ENCODE measurements at regions not wholly inside any gene's neighbourhood (a gene's known extent, or its start where the extent isn't known, plus 50 kb on each side); places are given as distances from the start of the nearest gene placed in this dataset.

GRCh38 chr3:182388506-182388905 is 404.8 kb upstream of the ATP11B start:
- Histone ChIP-seq H3K9ac (no peak overlapping the region), H3K79me2 (ENCODE audit: insufficient read depth) (no peaks in the 10 kb centered on the region), H3K4me3 (no peak overlapping the region), H3K27ac (no peak overlapping the region), H3F3A (ENCODE audit: insufficient read depth) (no peaks in the 10 kb centered on the region), H3K9me3 (ENCODE audit: low read depth) (no peaks in the 10 kb centered on the region), H3K4me1 (ENCODE audit: insufficient read depth) (no peaks in the 10 kb centered on the region), H3K36me3 (ENCODE audit: low read depth) (no peaks in the 10 kb centered on the region), H4K20me1 (ENCODE audit: insufficient read depth) (no peaks in the 10 kb centered on the region), H3K27me3 (replicated peaks; ENCODE audit: insufficient read depth) (no peaks in the 10 kb centered on the region), H2AFZ (no peak overlapping the region), H3K4me2 (ENCODE audit: unreplicated experiment) (no peak overlapping the region), H3K9me2 (ENCODE audit: insufficient read depth) (no peaks in the 10 kb centered on the region)
- WGBS, 2 experiments (ENCODE audit: low coverage in 1 of 2, low lambda C conversion rate in 2 of 2, missing lambda C conversion rate in 2 of 2), result 22 to 26% methylated on average over 1 of the region's 1 CpG
- no peak for TF ChIP-seq EZH2 (IDR thresholded peaks at IDR 0.05; ENCODE audit: insufficient read depth, poor library complexity, severe bottlenecking)
- no peak for TF ChIP-seq EZH2phosphoT487 (IDR thresholded peaks at IDR 0.05; ENCODE audit: insufficient read depth, low read depth)
- in situ Hi-C loops (cut with MboI), result no loop called here
- no peak for DNase-seq

DNA sequence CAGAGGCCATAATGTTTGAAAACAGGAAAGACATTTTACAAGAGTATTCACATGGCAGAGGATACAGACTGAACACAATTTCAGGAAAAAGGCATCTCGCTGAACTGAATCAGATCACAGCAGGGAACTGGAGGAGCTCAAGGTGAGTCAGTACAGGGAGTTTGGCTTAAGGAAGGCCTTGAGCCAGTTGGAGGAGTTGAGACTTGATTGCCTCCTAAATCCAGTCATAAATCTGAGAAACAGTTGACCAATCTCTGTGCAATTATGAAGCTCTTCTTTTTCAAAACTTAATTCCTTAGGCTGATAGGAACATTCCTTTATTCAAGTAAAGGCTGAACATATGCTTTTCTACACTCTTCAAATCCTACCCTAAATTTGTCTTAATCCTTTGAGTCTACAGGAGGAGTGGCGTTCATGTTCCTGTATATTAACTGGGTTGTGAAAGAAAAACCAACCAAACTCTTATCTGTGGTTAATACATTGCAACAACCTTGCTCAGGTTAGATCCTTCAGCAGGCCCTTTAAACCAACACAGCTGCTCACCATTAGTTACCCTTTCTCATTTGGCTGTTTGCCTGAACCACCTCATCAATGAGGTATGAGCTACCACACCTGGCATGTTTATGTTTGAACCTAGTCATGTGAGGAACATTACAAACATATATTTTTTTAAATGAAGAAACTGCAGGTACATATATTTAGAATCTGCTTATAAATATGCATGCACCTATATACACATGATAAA is 404.1 kb upstream of the ATP11B start:
- in situ Hi-C loops (cut with MboI), result no loop called here
- Histone ChIP-seq H3K4me1 (ENCODE audit: insufficient read depth) (no peaks in the 10 kb centered on the region), H3F3A (ENCODE audit: insufficient read depth) (no peaks in the 10 kb centered on the region), H3K4me2 (ENCODE audit: unreplicated experiment) (no peak overlapping the region), H3K27ac (no peak overlapping the region), H3K36me3 (ENCODE audit: low read depth) (no peaks in the 10 kb centered on the region), H3K79me2 (ENCODE audit: insufficient read depth) (no peaks in the 10 kb centered on the region), H3K27me3 (replicated peaks; ENCODE audit: insufficient read depth) (no peaks in the 10 kb centered on the region), H3K9me2 (ENCODE audit: insufficient read depth) (no peaks in the 10 kb centered on the region), H3K9me3 (ENCODE audit: low read depth) (no peaks in the 10 kb centered on the region), H3K9ac (no peak overlapping the region), H3K4me3 (no peak overlapping the region), H2AFZ (no peak overlapping the region), H4K20me1 (ENCODE audit: insufficient read depth) (no peaks in the 10 kb centered on the region)
- no peak for DNase-seq
- WGBS, 2 experiments (ENCODE audit: low coverage in 1 of 2, low lambda C conversion rate in 2 of 2, missing lambda C conversion rate in 2 of 2), result 19 to 20% methylated on average over 2 of the region's 2 CpGs
- TF ChIP-seq EZH2phosphoT487 (IDR thresholded peaks at IDR 0.05; ENCODE audit: insufficient read depth, low read depth) (no peak), EZH2 (IDR thresholded peaks at IDR 0.05; ENCODE audit: insufficient read depth, poor library complexity, severe bottlenecking) (no peak)

GRCh38 chr3:182390421-182390820 is 402.9 kb upstream of the ATP11B start:
- no peak overlapping the region for H3K27ac ChIP-seq
- no peaks in the 10 kb centered on the region for H3K79me2 ChIP-seq (ENCODE audit: insufficient read depth)
- no peaks in the 10 kb centered on the region for H3F3A ChIP-seq (ENCODE audit: insufficient read depth)
- DNase-seq, result no peak
- H3K4me1 ChIP-seq (ENCODE audit: insufficient read depth), result no peaks in the 10 kb centered on the region
- in situ Hi-C loops (cut with MboI), result no loop called here
- no peak overlapping the region for H3K4me2 ChIP-seq (ENCODE audit: unreplicated experiment)
- H3K27me3 ChIP-seq (replicated peaks; ENCODE audit: insufficient read depth), result no peaks in the 10 kb centered on the region
- 13% methylated on average over 7 of the region's 7 CpGs for WGBS, 2 experiments (ENCODE audit: low coverage in 1 of 2, low lambda C conversion rate in 2 of 2, missing lambda C conversion rate in 2 of 2)
- TF ChIP-seq EZH2phosphoT487 (IDR thresholded peaks at IDR 0.05; ENCODE audit: insufficient read depth, low read depth) (no peak), EZH2 (IDR thresholded peaks at IDR 0.05; ENCODE audit: insufficient read depth, poor library complexity, severe bottlenecking) (no peak)
- no peaks in the 10 kb centered on the region for H3K9me3 ChIP-seq (ENCODE audit: low read depth)
- no peak overlapping the region for H2AFZ ChIP-seq
- H3K9me2 ChIP-seq (ENCODE audit: insufficient read depth), result no peaks in the 10 kb centered on the region
- no peak overlapping the region for H3K9ac ChIP-seq
- no peak overlapping the region for H3K4me3 ChIP-seq
- H3K36me3 ChIP-seq (ENCODE audit: low read depth), result no peaks in the 10 kb centered on the region
- no peaks in the 10 kb centered on the region for H4K20me1 ChIP-seq (ENCODE audit: insufficient read depth)

- DNase-seq, result no peak
- no peaks in the 10 kb centered on the region for H3K9me2 ChIP-seq (ENCODE audit: insufficient read depth)
- H3K36me3 ChIP-seq (ENCODE audit: low read depth), result no peaks in the 10 kb centered on the region
- H3K79me2 ChIP-seq (ENCODE audit: insufficient read depth), result no peaks in the 10 kb centered on the region
- no peak overlapping the region for H3K4me2 ChIP-seq (ENCODE audit: unreplicated experiment)
- no peak for TF ChIP-seq EZH2phosphoT487 (IDR thresholded peaks at IDR 0.05; ENCODE audit: insufficient read depth, low read depth)
- TF ChIP-seq EZH2 (IDR thresholded peaks at IDR 0.05; ENCODE audit: insufficient read depth, poor library complexity, severe bottlenecking), result no peak
- H2AFZ ChIP-seq, result no peak overlapping the region
- in situ Hi-C loops (cut with MboI), result no loop called here
- no peaks in the 10 kb centered on the region for H3K4me1 ChIP-seq (ENCODE audit: insufficient read depth)
- no peaks in the 10 kb centered on the region for H4K20me1 ChIP-seq (ENCODE audit: insufficient read depth)
- no peaks in the 10 kb centered on the region for H3K27me3 ChIP-seq (replicated peaks; ENCODE audit: insufficient read depth)
- H3F3A ChIP-seq (ENCODE audit: insufficient read depth), result no peaks in the 10 kb centered on the region
- H3K9me3 ChIP-seq (ENCODE audit: low read depth), result no peaks in the 10 kb centered on the region
- H3K27ac ChIP-seq, result no peak overlapping the region
- H3K9ac ChIP-seq, result no peak overlapping the region
- H3K4me3 ChIP-seq, result no peak overlapping the region
- WGBS, 2 experiments (ENCODE audit: low coverage in 1 of 2, low lambda C conversion rate in 2 of 2, missing lambda C conversion rate in 2 of 2), result 12 to 22% methylated on average over 4 of the region's 4 CpGs
These were observed 400.9 kb upstream of the ATP11B start for GRCh38 chr3:182392182-182392937.

All from GM23248 (cell line).